ENCODE measurements at regions not wholly inside any gene's neighbourhood (a gene's known extent, or its start where the extent isn't known, plus 50 kb on each side); places are given as distances from the start of the nearest gene placed in this dataset.

GRCh38 chr5:104171958-104172690 is 609.5 kb upstream of the NUDT12 start:
- 61% methylated on average over 3 of the region's 3 CpGs for WGBS (ENCODE audit: insufficient coverage, low coverage, low lambda C conversion rate, missing lambda C conversion rate)
- intact Hi-C loops (cut with DNase I): no loop called here

GRCh38 chr5:104170926-104171325 is 608.3 kb upstream of the NUDT12 start:
- TF ChIP-seq POLR2A (IDR thresholded peaks at IDR 0.05) (no peak), CTCF (IDR thresholded peaks at IDR 0.05) (no peak)
- DNase-seq: no peak
- Histone ChIP-seq H3K27ac (no peak overlapping the region), H3K36me3 (no peaks in the 10 kb centered on the region), H3K4me3 (no peak overlapping the region), H3K27me3 (no peaks in the 10 kb centered on the region), H3K9me3 (no peaks in the 10 kb centered on the region), H3K4me1 (no peaks in the 10 kb centered on the region)
- no peak for ATAC-seq
- intact Hi-C loops (cut with DNase I): no loop called here

More at GRCh38 chr5:104171958-104172690, 609.5 kb upstream of the NUDT12 start:
- H3K4me3 ChIP-seq: no peak overlapping the region
- DNase-seq: no peak
- H3K27ac ChIP-seq: no peak overlapping the region
- H3K9me3 ChIP-seq: no peaks in the 10 kb centered on the region
- no peaks in the 10 kb centered on the region for H3K4me1 ChIP-seq
- no peak for ATAC-seq
- TF ChIP-seq POLR2A (IDR thresholded peaks at IDR 0.05): no peak
- no peak for TF ChIP-seq CTCF (IDR thresholded peaks at IDR 0.05)
- H3K36me3 ChIP-seq: no peaks in the 10 kb centered on the region
- no peaks in the 10 kb centered on the region for H3K27me3 ChIP-seq

- no peaks in the 10 kb centered on the region for H3K9me3 ChIP-seq
- TF ChIP-seq POLR2A (IDR thresholded peaks at IDR 0.05) (no peak), CTCF (IDR thresholded peaks at IDR 0.05) (no peak)
- intact Hi-C loops (cut with DNase I): no loop called here
- no peaks in the 10 kb centered on the region for H3K36me3 ChIP-seq
- 19% methylated on average over 2 of the region's 2 CpGs for WGBS (ENCODE audit: insufficient coverage, low coverage, low lambda C conversion rate, missing lambda C conversion rate)
- H3K4me1 ChIP-seq: no peaks in the 10 kb centered on the region
- DNase-seq (no peak), ATAC-seq (no peak)
- H3K4me3 ChIP-seq: no peak overlapping the region
- no peak overlapping the region for H3K27ac ChIP-seq
- no peaks in the 10 kb centered on the region for H3K27me3 ChIP-seq
Measured at GRCh38 chr5:104146652-104147051, 584.1 kb upstream of the NUDT12 start.

- no peak overlapping the region for H3K27ac ChIP-seq
- ATAC-seq (no peak), DNase-seq (no peak)
- no peaks in the 10 kb centered on the region for H3K36me3 ChIP-seq
- no peak overlapping the region for H3K4me3 ChIP-seq
- TF ChIP-seq POLR2A (IDR thresholded peaks at IDR 0.05) (no peak), CTCF (IDR thresholded peaks at IDR 0.05) (no peak)
- H3K9me3 ChIP-seq: no peaks in the 10 kb centered on the region
- intact Hi-C loops (cut with DNase I): no loop called here
- H3K27me3 ChIP-seq: no peaks in the 10 kb centered on the region
- H3K4me1 ChIP-seq: no peaks in the 10 kb centered on the region
- 71% methylated on average over 3 of the region's 3 CpGs for whole genome bisulfite sequencing (ENCODE audit: insufficient coverage, low coverage, low lambda C conversion rate, missing lambda C conversion rate)
Measured at GRCh38 chr5:104139840-104140239, 577.3 kb upstream of the NUDT12 start.

GRCh38 chr5:104130320-104130719 is 567.7 kb upstream of the NUDT12 start:
- intact Hi-C loops (cut with DNase I): no loop called here

More at GRCh38 chr5:104130320-104130719, 567.7 kb upstream of the NUDT12 start:
- no peak for DNase-seq
- 48% methylated on average over 3 of the region's 3 CpGs for WGBS (ENCODE audit: insufficient coverage, low coverage, low lambda C conversion rate, missing lambda C conversion rate)
- Histone ChIP-seq H3K27me3 (no peaks in the 10 kb centered on the region), H3K4me3 (no peak overlapping the region), H3K4me1 (no peaks in the 10 kb centered on the region), H3K9me3 (no peaks in the 10 kb centered on the region), H3K36me3 (no peaks in the 10 kb centered on the region), H3K27ac (no peak overlapping the region)
- ATAC-seq: no peak
- TF ChIP-seq POLR2A (IDR thresholded peaks at IDR 0.05): no peak
- TF ChIP-seq CTCF (IDR thresholded peaks at IDR 0.05): no peak

Measured in right lobe of liver (tissue), 6 donors.